ENCODE measurements at regions not wholly inside any gene's neighbourhood (a gene's known extent, or its start where the extent isn't known, plus 50 kb on each side); places are given as distances from the start of the nearest gene placed in this dataset.

DNA sequence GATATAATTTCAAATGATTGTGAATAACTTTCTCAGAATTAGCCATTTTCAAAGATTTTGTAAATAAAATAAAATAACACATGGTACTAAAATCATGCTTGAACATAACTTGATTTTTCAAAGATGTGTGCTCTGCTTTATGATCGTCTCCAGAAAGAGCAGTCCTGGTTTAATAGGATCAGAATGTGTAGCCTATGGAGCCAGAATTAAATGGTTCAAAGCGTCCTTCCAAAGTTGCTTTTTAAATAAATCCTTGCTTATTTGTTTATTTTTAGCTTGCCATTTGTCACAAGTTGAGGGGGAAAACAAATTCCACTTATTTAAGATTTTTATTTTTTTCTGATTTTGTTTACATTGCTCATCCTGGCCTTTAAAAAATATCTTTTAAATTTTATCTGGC lies 123.7 kb upstream of the SPRED1 start:
- TF ChIP-seq NFRKB (IDR thresholded peaks at IDR 0.05) (no peak), FOXK2 (IDR thresholded peaks at IDR 0.05) (no peak), SP1 (IDR thresholded peaks at IDR 0.05) (no peak), TARDBP (IDR thresholded peaks at IDR 0.05) (no peak), FOXM1 (IDR thresholded peaks at IDR 0.05; ENCODE audit: borderline replicate concordance) (no peak), ZNF384 (IDR thresholded peaks at IDR 0.05) (no peak), SUZ12 (IDR thresholded peaks at IDR 0.05) (no peak), FOXA1 (IDR thresholded peaks at IDR 0.05) (no peak), LEF1 (IDR thresholded peaks at IDR 0.05; ENCODE audit: borderline replicate concordance) (no peak)
- TF ChIP-seq, protein P1, sequence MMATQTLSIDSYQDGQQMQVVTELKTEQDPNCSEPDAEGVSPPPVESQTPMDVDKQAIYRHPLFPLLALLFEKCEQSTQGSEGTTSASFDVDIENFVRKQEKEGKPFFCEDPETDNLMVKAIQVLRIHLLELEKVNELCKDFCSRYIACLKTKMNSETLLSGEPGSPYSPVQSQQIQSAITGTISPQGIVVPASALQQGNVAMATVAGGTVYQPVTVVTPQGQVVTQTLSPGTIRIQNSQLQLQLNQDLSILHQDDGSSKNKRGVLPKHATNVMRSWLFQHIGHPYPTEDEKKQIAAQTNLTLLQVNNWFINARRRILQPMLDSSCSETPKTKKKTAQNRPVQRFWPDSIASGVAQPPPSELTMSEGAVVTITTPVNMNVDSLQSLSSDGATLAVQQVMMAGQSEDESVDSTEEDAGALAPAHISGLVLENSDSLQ (IDR thresholded peaks at IDR 0.05): no peak

All from HEK293T (cell line).